BE2C (cell line): ENCODE measurements at regions not wholly inside any gene's neighbourhood (a gene's known extent, or its start where the extent isn't known, plus 50 kb on each side); places are given as distances from the start of the nearest gene placed in this dataset.

ENCODE experiments used
- DNase-seq: peaks from one replicate; pipeline ENCODE4 v3.0.0-alpha.2; 2020
- H3K27me3 ChIP-seq: fragments of 250-450 bp; sonication (Bioruptor Pico); 2 replicates; pipeline ENCODE4 v1.5.1; 2020; ENCODE audit warnings: mild to moderate bottlenecking
- H3K36me3 ChIP-seq: fragments of 250-450 bp; sonication (Bioruptor Pico); 2 replicates; pipeline ENCODE4 v1.5.1; 2020; ENCODE audit warnings: mild to moderate bottlenecking
- H3K4me1 ChIP-seq: fragments of 250-450 bp; sonication (Bioruptor Pico); 2 replicates; pipeline ENCODE4 v1.5.1; 2020
- H3K4me3 ChIP-seq: 2 replicates; pipeline ENCODE4 v1.5.1; 2011; ENCODE audit warnings: low read depth, low read length
- H3K9me3 ChIP-seq: fragments of 250-450 bp; sonication (Bioruptor Pico); 2 replicates; pipeline ENCODE4 v1.5.1; 2020
- CTCF ChIP-seq: IDR thresholded peaks from 2 replicates; pipeline ENCODE4 v1.5.1; 2012; ENCODE audit warnings: mild to moderate bottlenecking, low read depth, low read length

- no peak for TF ChIP-seq CTCF
- H3K36me3 ChIP-seq = no peaks in the 10 kb centered on the region
- H3K4me3 ChIP-seq = no peak overlapping the region
- H3K27me3 ChIP-seq = no peaks in the 10 kb centered on the region
- no peak for DNase-seq
- H3K4me1 ChIP-seq = no peaks in the 10 kb centered on the region
- peaks cover 2% of the 10 kb centered on the region for H3K9me3 ChIP-seq
Measured at GRCh38 chr6:71556141-71556540, 267.5 kb downstream of the OGFRL1 start.

GRCh38 chr6:71558974-71559373 lies 270.4 kb downstream of the OGFRL1 start:
- Histone ChIP-seq H3K4me1 (no peaks in the 10 kb centered on the region), H3K36me3 (no peaks in the 10 kb centered on the region), H3K4me3 (no peak overlapping the region), H3K27me3 (no peaks in the 10 kb centered on the region), H3K9me3 (peaks cover 2% of the 10 kb centered on the region)
- TF ChIP-seq CTCF = no peak
- no peak for DNase-seq

GRCh38 chr6:71567562-71567961 lies 279.0 kb downstream of the OGFRL1 start:
- Histone ChIP-seq H3K4me3 (no peak overlapping the region), H3K9me3 (no peaks in the 10 kb centered on the region), H3K27me3 (no peaks in the 10 kb centered on the region), H3K36me3 (no peaks in the 10 kb centered on the region), H3K4me1 (no peaks in the 10 kb centered on the region)
- no peak for TF ChIP-seq CTCF
- no peak for DNase-seq

GRCh38 chr6:71577766-71578165 lies 289.2 kb downstream of the OGFRL1 start:
- H3K27me3 ChIP-seq = no peaks in the 10 kb centered on the region
- no peaks in the 10 kb centered on the region for H3K36me3 ChIP-seq
- no peak for TF ChIP-seq CTCF
- no peaks in the 10 kb centered on the region for H3K9me3 ChIP-seq
- DNase-seq = no peak
- H3K4me3 ChIP-seq = no peak overlapping the region
- H3K4me1 ChIP-seq = no peaks in the 10 kb centered on the region

GRCh38 chr6:71579902-71580301 lies 291.3 kb downstream of the OGFRL1 start:
- no peak for DNase-seq
- Histone ChIP-seq H3K9me3 (no peaks in the 10 kb centered on the region), H3K36me3 (no peaks in the 10 kb centered on the region), H3K4me1 (no peaks in the 10 kb centered on the region), H3K4me3 (no peak overlapping the region), H3K27me3 (no peaks in the 10 kb centered on the region)
- TF ChIP-seq CTCF = no peak

GRCh38 chr6:71582820-71583219 lies 294.2 kb downstream of the OGFRL1 start:
- H3K4me3 ChIP-seq = no peak overlapping the region
- H3K27me3 ChIP-seq = no peaks in the 10 kb centered on the region
- H3K4me1 ChIP-seq = no peaks in the 10 kb centered on the region
- no peaks in the 10 kb centered on the region for H3K36me3 ChIP-seq
- H3K9me3 ChIP-seq = no peaks in the 10 kb centered on the region
- no peak for DNase-seq
- TF ChIP-seq CTCF = no peak
